GM12892 (cell line): ENCODE measurements at regions not wholly inside any gene's neighbourhood (a gene's known extent, or its start where the extent isn't known, plus 50 kb on each side); places are given as distances from the start of the nearest gene placed in this dataset.

Source experiments
- POLR2A ChIP-seq: IDR thresholded peaks from 2 replicates; pipeline ENCODE4 v1.6.1; 2011; ENCODE audit warnings: low read depth, low read length, control low read depth
- TAF1 ChIP-seq: IDR thresholded peaks from 2 replicates; pipeline ENCODE4 v1.6.1; 2011; ENCODE audit warnings: low read depth, mild to moderate bottlenecking, control low read depth, low read length, borderline replicate concordance

DNA sequence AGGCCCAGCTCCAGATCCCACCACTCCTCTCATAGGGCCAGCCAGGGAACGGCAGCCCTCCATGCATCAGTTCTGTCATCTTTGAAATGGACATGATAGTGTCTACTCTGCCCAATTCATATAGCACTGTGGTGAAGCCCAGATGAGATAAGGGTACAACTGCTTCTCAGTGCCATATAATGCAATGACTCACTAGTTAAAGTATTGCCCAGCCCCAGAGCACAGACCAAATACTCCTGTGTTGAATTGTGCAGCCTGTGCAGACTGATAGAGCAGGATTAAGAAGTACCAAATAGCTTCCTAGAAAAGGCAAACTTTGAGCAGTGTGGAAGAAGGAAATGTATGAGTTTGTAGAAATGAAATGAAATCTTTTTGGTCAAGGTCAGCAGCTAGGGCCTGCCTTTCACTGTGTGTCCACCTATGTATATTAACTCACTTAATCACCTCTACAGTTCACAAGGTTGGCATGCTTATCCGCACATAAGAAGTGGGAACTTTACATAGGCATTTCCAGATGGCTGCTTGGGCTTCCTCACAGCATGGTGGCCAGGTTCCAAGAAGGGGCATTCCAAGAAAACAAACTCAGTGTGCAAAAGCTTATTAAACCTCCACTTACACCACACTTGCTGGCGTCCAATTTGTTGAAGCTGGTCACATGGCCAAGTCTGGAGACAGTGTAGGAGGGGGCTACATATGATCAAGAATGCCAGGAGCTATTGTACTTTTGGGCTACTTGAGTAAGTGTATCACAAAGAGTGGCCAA lies 102.8 kb upstream of the COPS8 start:
- TF ChIP-seq POLR2A: no peak
- no peak for TF ChIP-seq TAF1
